ENCODE measurements at regions not wholly inside any gene's neighbourhood (a gene's known extent, or its start where the extent isn't known, plus 50 kb on each side); places are given as distances from the start of the nearest gene placed in this dataset.

DNA sequence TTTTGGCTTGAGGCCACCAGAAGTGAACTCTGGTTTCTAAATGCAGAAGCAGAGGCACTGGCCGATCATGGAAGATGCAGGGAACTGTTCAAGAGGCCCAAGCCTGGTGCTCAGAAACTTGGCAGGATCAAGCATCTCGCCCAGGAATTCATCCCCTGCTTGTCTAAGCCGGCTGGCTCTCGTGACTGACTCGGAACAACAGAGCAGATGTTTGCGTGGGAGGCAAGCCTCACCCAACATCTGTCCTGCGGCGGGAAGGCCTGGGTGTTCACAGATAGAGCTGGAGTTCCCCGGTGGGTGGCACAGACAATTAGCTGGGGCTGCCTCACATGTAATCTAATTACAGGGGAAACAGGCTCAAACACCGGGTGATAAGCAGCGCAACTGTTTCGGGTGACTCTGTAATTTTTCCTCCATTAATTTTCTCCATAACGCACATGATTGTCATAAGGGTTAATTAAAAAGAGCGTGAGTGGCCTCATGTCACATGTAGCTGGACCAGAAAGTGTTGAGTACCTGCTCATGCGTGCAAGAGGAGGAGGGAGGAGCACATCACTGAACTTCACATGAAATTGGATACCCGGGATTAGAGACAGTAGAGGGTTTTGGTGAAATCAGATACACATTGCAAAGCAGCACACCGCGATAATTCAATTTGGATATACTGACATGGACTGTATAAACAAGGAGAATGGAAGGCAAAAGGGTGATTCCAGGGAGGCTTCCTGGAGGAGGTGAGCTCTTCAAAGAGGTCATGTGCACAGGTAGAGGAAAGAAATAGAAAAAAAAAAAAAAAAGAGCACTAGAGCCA lies 180.0 kb downstream of the ETS2 start:
- TF ChIP-seq, protein P1, sequence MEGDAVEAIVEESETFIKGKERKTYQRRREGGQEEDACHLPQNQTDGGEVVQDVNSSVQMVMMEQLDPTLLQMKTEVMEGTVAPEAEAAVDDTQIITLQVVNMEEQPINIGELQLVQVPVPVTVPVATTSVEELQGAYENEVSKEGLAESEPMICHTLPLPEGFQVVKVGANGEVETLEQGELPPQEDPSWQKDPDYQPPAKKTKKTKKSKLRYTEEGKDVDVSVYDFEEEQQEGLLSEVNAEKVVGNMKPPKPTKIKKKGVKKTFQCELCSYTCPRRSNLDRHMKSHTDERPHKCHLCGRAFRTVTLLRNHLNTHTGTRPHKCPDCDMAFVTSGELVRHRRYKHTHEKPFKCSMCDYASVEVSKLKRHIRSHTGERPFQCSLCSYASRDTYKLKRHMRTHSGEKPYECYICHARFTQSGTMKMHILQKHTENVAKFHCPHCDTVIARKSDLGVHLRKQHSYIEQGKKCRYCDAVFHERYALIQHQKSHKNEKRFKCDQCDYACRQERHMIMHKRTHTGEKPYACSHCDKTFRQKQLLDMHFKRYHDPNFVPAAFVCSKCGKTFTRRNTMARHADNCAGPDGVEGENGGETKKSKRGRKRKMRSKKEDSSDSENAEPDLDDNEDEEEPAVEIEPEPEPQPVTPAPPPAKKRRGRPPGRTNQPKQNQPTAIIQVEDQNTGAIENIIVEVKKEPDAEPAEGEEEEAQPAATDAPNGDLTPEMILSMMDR (IDR thresholded peaks at IDR 0.05; ENCODE audit: extremely low read depth in 1 of 2, insufficient read depth in 1 of 2, low read depth in 1 of 2, low read length in 2 of 2): no peak
- no peak for TF ChIP-seq MAX (IDR thresholded peaks at IDR 0.05; ENCODE audit: insufficient read depth, insufficient read length)
- TF ChIP-seq POLR2A (IDR thresholded peaks at IDR 0.05; ENCODE audit: low read depth, low read length): no peak
- no peak for TF ChIP-seq EZH2 (IDR thresholded peaks at IDR 0.05; ENCODE audit: borderline replicate concordance, low read depth, low read length, severe bottlenecking)
- no peak for TF ChIP-seq POLR2AphosphoS5 (IDR thresholded peaks at IDR 0.05; ENCODE audit: insufficient read depth, low read depth, low read length)
- TF ChIP-seq JUN (IDR thresholded peaks at IDR 0.05; ENCODE audit: borderline replicate concordance, insufficient read depth, insufficient read length, low read depth): no peak
- no peak for TF ChIP-seq FOS (IDR thresholded peaks at IDR 0.05; ENCODE audit: borderline replicate concordance, insufficient read depth, low read length)

All from endothelial cell of umbilical vein (primary cell).